GM12873 (cell line): ENCODE measurements at regions not wholly inside any gene's neighbourhood (a gene's known extent, or its start where the extent isn't known, plus 50 kb on each side); places are given as distances from the start of the nearest gene placed in this dataset.

Experiments used
- CTCF ChIP-seq: IDR thresholded peaks from 2 replicates; pipeline ENCODE4 v1.5.1; 2012; ENCODE audit warnings: low read depth, mild to moderate bottlenecking, moderate library complexity, low read length, control low read depth; ENCODE audit not compliant: insufficient read depth; ENCODE audit errors: missing control alignments

GRCh38 chr21:43313221-43313938 is 113.6 kb downstream of the SIK1 start:
- no peak for TF ChIP-seq CTCF

GRCh38 chr21:43312751-43313169 is 114.2 kb downstream of the SIK1 start:
- no peak for TF ChIP-seq CTCF

GRCh38 chr21:43312011-43312410 is 114.9 kb downstream of the SIK1 start:
- no peak for TF ChIP-seq CTCF

- TF ChIP-seq CTCF: no peak
These were observed 115.6 kb downstream of the SIK1 start for GRCh38 chr21:43311301-43311817.

GRCh38 chr21:43308815-43309283 is 118.1 kb downstream of the SIK1 start:
- no peak for TF ChIP-seq CTCF

- TF ChIP-seq CTCF: no peak
These were observed 118.7 kb downstream of the SIK1 start for GRCh38 chr21:43308101-43308814.

GRCh38 chr21:43307677-43308070 is 119.3 kb downstream of the SIK1 start:
- no peak for TF ChIP-seq CTCF
